ENCODE measurements at regions not wholly inside any gene's neighbourhood (a gene's known extent, or its start where the extent isn't known, plus 50 kb on each side); places are given as distances from the start of the nearest gene placed in this dataset.

- FAIRE-seq (no peak), DNase-seq (ENCODE audit: low spot score) (no peak), ATAC-seq (no peak)
- H3K27ac ChIP-seq (ENCODE audit: extremely low read length, insufficient read depth, low read length) = no peak overlapping the region
- H2AFZ ChIP-seq (ENCODE audit: low read length) = no peak overlapping the region
- H3K4me3 ChIP-seq (replicated peaks in 1 of 3; ENCODE audit: insufficient read depth in 1 of 3, low read depth in 2 of 3, low read length in 3 of 3) = no peak overlapping the region
- ChIA-PET POLR2A (no interaction called here), CTCF (ENCODE audit: low intra/inter-chr PET ratio, low total read pairs) (no interaction called here)
- no peaks in the 10 kb centered on the region for H3K79me2 ChIP-seq (ENCODE audit: insufficient read depth, low read length)
- no peaks in the 10 kb centered on the region; a peak in 1 of 5 replicates for H3K27me3 ChIP-seq (ENCODE audit: control insufficient read depth in 1 of 2, insufficient read depth in 2 of 2, low read length in 2 of 2)
- in situ Hi-C loops (cut with HindIII; ENCODE audit: extremely low pct_ligation_motif_present, low pct_unique_long_range_greater_than_20kb) = no loop called here
- no peak overlapping the region for H3K4me2 ChIP-seq (ENCODE audit: low read depth, low read length)
- TF ChIP-seq ZNF510 (CRISPR knock-in tag; IDR thresholded peaks at IDR 0.05; ENCODE audit: low read depth) = no peak
- no peak for TF ChIP-seq ZNF674 (CRISPR knock-in tag; IDR thresholded peaks at IDR 0.05; ENCODE audit: low read depth)
- no peak for TF ChIP-seq ZMAT3 (CRISPR knock-in tag; conservative IDR thresholded peaks at IDR 0.05)
- TF ChIP-seq ZUFSP (CRISPR knock-in tag; IDR thresholded peaks at IDR 0.05; ENCODE audit: borderline replicate concordance) = no peak
- no peak for TF ChIP-seq RBM22 (optimal IDR thresholded peaks at IDR 0.05; ENCODE audit: low read length)
- no peak for TF ChIP-seq FLYWCH1 (CRISPR knock-in tag; IDR thresholded peaks at IDR 0.05)
- TF ChIP-seq, protein P1, sequence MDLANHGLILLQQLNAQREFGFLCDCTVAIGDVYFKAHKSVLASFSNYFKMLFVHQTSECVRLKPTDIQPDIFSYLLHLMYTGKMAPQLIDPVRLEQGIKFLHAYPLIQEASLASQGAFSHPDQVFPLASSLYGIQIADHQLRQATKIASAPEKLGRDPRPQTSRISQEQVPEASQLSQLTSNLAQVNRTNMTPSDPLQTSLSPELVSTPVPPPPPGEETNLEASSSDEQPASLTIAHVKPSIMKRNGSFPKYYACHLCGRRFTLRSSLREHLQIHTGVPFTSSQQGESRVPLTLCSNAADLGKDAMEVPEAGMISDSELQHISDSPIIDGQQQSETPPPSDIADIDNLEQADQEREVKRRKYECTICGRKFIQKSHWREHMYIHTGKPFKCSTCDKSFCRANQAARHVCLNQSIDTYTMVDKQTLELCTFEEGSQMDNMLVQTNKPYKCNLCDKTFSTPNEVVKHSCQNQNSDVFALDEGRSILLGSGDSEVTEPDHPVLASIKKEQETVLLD (CRISPR knock-in tag; IDR thresholded peaks at IDR 0.05; ENCODE audit: low read depth) = no peak
- TF ChIP-seq TAF1 (CRISPR knock-in tag; IDR thresholded peaks at IDR 0.05) = no peak
- TF ChIP-seq HOMEZ (CRISPR knock-in tag; IDR thresholded peaks at IDR 0.05; ENCODE audit: low read depth) = no peak
- TF ChIP-seq ZNF850 (CRISPR knock-in tag; conservative IDR thresholded peaks at IDR 0.05) = no peak
- no peak for TF ChIP-seq ZNF12 (CRISPR knock-in tag; IDR thresholded peaks at IDR 0.05)
- TF ChIP-seq STAT5B (CRISPR knock-in tag; IDR thresholded peaks at IDR 0.05) = no peak
- TF ChIP-seq ZBTB37 (CRISPR knock-in tag; IDR thresholded peaks at IDR 0.05) = no peak
- TF ChIP-seq FUBP1 (CRISPR knock-in tag; IDR thresholded peaks at IDR 0.05; ENCODE audit: borderline replicate concordance) = no peak
- TF ChIP-seq ZNF562 (CRISPR knock-in tag; IDR thresholded peaks at IDR 0.05; ENCODE audit: borderline replicate concordance) = no peak
- no peak for TF ChIP-seq NCOA2 (CRISPR knock-in tag; IDR thresholded peaks at IDR 0.05)
- no peak for TF ChIP-seq HNF4A (CRISPR knock-in tag; IDR thresholded peaks at IDR 0.05)
- TF ChIP-seq ZNF550 (CRISPR knock-in tag; IDR thresholded peaks at IDR 0.05; ENCODE audit: borderline replicate concordance) = no peak
- no peaks in the 10 kb centered on the region for H3K4me1 ChIP-seq (ENCODE audit: insufficient read depth, low read length)
- H3K9ac ChIP-seq (ENCODE audit: insufficient read depth, low read depth, low read length) = no peak overlapping the region
- BruUV-seq (replicated peaks) = no TSS peak
- no peaks in the 10 kb centered on the region for H3K36me3 ChIP-seq (replicated peaks in 1 of 2; ENCODE audit: control insufficient read depth in 1 of 2, insufficient read depth in 2 of 2, low read length in 2 of 2)
- H4K20me1 ChIP-seq (ENCODE audit: insufficient read depth, low read length) = no peaks in the 10 kb centered on the region
- 0% methylated on average over 2 of the region's 2 CpGs for WGBS (ENCODE audit: low lambda C conversion rate)
- intact Hi-C loops (cut with micrococcal nuclease; ENCODE audit: unreplicated experiment) = no loop called here
- no peaks in the 10 kb centered on the region for H3K9me3 ChIP-seq (ENCODE audit: low read length)
These were observed 444.2 kb upstream of the JAG1 start for GRCh38 chr20:11117808-11118528.
